Osteoblast (primary cell): ENCODE measurements at regions not wholly inside any gene's neighbourhood (a gene's known extent, or its start where the extent isn't known, plus 50 kb on each side); places are given as distances from the start of the nearest gene placed in this dataset.

Experiments
- DNase-seq: peaks from one replicate; pipeline ENCODE4 v3.0.0; 2011; ENCODE audit warnings: low spot score, mixed read lengths; ENCODE audit not compliant: insufficient read length; ENCODE audit errors: missing footprints
- H2AFZ ChIP-seq: 2 replicates; pipeline ENCODE4 v1.6.0; 2011; ENCODE audit warnings: mild to moderate bottlenecking, low read length
- H3K27ac ChIP-seq: 2 replicates; pipeline ENCODE4 v1.5.1; 2011; ENCODE audit warnings: mild to moderate bottlenecking, low read depth, low read length, moderate library complexity
- H3K27me3 ChIP-seq: 2 replicates; pipeline ENCODE4 v1.6.0; 2012; ENCODE audit warnings: mild to moderate bottlenecking, control low read depth, inconsistent platforms, low read length, moderate library complexity; ENCODE audit not compliant: insufficient read depth
- H3K36me3 ChIP-seq: 2 replicates; pipeline ENCODE4 v1.5.1; 2011; ENCODE audit warnings: mild to moderate bottlenecking, low read length, control low read depth, moderate library complexity; ENCODE audit not compliant: insufficient read depth
- H3K4me1 ChIP-seq: 2 replicates; pipeline ENCODE4 v1.5.1; 2011; ENCODE audit warnings: mild to moderate bottlenecking, low read length, control low read depth, moderate library complexity; ENCODE audit not compliant: insufficient read depth
- H3K4me2 ChIP-seq: 2 replicates; pipeline ENCODE4 v1.6.0; 2011; ENCODE audit warnings: mild to moderate bottlenecking, low read length; ENCODE audit not compliant: insufficient read depth
- H3K4me3 ChIP-seq: fragments of 200-600 bp; sonication (generic); 3 replicates; pipeline ENCODE4 v1.5.1; 2012; ENCODE audit warnings: mild to moderate bottlenecking, low read length, inconsistent platforms; ENCODE audit not compliant: insufficient read depth
- H3K79me2 ChIP-seq: 2 replicates; pipeline ENCODE4 v1.6.0; 2012; ENCODE audit warnings: mild to moderate bottlenecking, low read length, control low read depth, inconsistent platforms; ENCODE audit not compliant: insufficient read depth
- H3K9me3 ChIP-seq: 2 replicates; pipeline ENCODE4 v1.5.1; 2011; ENCODE audit warnings: low read depth, low read length, control low read depth
- H4K20me1 ChIP-seq: 2 replicates; pipeline ENCODE4 v1.6.0; 2012; ENCODE audit warnings: mild to moderate bottlenecking, low read length, control low read depth; ENCODE audit not compliant: insufficient read depth
- CTCF ChIP-seq: IDR thresholded peaks from 2 replicates; pipeline ENCODE4 v1.5.1; 2011; ENCODE audit warnings: mild to moderate bottlenecking, low read depth, low read length, moderate library complexity; ENCODE audit errors: extremely low read depth

DNA sequence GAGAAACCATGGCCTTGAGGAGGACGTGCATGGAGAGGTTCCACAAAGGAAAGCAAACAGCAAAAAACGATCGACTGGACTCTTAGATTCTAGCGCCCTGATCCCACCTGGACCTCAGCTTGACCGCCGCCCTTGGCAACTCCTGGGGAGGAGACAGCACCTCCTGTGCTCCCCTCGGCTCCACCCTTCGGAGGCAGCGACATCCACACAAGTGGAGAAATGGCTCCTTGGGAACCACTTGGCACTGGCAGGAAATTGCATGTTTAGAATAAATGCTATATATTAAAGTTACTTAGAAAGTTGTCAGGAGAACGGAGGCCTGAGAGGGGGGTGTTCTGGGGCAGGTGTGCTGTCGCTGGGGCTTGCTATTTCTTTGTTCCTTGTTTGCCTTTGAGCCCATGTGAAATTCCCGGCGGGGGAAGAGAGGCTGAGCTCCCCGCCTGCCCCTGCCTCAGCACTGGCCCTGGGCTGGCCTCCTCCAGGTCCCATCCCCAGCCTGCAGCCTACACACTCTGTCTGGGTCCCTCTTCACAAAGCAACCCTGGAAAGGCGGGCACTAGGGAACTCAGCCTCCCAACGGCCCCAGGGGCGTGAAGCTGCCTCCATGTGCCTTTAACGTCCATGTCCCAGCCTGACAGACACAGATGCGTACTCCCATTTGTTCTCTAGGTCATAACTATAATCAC is 395.3 kb downstream of the BRD1 start:
- no peak overlapping the region for H3K4me2 ChIP-seq
- H3K4me1 ChIP-seq, result no peaks in the 10 kb centered on the region
- DNase-seq, result no peak
- no peaks in the 10 kb centered on the region for H3K36me3 ChIP-seq
- no peaks in the 10 kb centered on the region for H3K27me3 ChIP-seq
- H3K27ac ChIP-seq, result no peak overlapping the region
- no peak overlapping the region for H3K4me3 ChIP-seq
- H3K9me3 ChIP-seq, result no peaks in the 10 kb centered on the region
- H3K79me2 ChIP-seq, result no peaks in the 10 kb centered on the region
- no peaks in the 10 kb centered on the region for H4K20me1 ChIP-seq
- no peak overlapping the region for H2AFZ ChIP-seq
- TF ChIP-seq CTCF, result no peak

GRCh38 chr22:49431551-49431950 is 396.1 kb downstream of the BRD1 start:
- Histone ChIP-seq H3K79me2 (no peaks in the 10 kb centered on the region), H3K4me2 (no peak overlapping the region), H3K4me3 (no peak overlapping the region), H3K4me1 (no peaks in the 10 kb centered on the region), H3K36me3 (no peaks in the 10 kb centered on the region), H3K27me3 (no peaks in the 10 kb centered on the region), H2AFZ (no peak overlapping the region), H3K9me3 (no peaks in the 10 kb centered on the region), H4K20me1 (no peaks in the 10 kb centered on the region), H3K27ac (no peak overlapping the region)
- no peak for TF ChIP-seq CTCF
- no peak for DNase-seq

DNA sequence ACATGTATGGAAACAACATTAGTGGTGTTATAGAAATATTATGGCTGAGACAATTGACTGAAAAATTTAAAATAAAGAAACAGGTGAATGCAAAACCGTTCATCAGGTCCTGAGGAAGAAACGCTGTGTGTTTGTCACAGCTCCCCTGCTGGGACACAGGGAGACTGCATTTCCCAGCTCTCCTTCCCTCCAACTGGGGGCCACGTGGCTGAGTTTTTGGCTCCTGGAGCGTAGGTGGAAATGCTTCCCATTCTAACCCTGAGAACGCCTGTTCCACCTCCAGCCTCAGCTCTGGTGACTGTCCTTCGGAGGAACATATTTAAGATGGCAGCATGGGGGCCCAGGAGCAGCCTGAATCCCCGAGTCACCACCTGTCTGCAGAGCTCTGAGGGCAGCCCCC is 398.6 kb downstream of the BRD1 start:
- Histone ChIP-seq H3K4me3 (no peak overlapping the region), H3K4me2 (no peak overlapping the region), H3K79me2 (no peaks in the 10 kb centered on the region), H3K4me1 (no peaks in the 10 kb centered on the region), H3K36me3 (no peaks in the 10 kb centered on the region), H4K20me1 (no peaks in the 10 kb centered on the region), H3K27ac (no peak overlapping the region), H3K27me3 (no peaks in the 10 kb centered on the region), H3K9me3 (no peaks in the 10 kb centered on the region), H2AFZ (no peak overlapping the region)
- no peak for DNase-seq
- no peak for TF ChIP-seq CTCF

DNA sequence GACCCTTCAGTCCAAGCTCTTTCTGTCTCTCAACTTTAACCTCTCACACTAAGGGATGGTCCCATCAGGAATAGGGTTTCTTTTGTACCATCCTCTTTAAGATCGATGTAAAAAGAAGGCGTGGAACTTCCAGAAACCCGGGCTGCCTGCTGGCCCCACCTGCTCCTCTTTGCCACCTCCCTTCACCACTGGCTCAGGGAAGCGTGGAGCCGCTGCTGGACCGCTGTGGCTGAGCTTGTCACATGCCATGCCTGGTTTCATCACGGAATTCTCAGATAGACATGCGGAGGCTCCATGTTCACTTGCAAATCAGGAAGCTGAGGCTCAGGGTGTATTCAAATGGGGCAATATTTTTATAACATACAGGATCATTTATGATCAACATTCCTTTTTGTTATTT is 399.7 kb downstream of the BRD1 start:
- TF ChIP-seq CTCF, result no peak
- Histone ChIP-seq H2AFZ (no peak overlapping the region), H3K4me1 (no peaks in the 10 kb centered on the region), H3K36me3 (no peaks in the 10 kb centered on the region), H3K9me3 (no peaks in the 10 kb centered on the region), H3K27me3 (no peaks in the 10 kb centered on the region), H4K20me1 (no peaks in the 10 kb centered on the region), H3K79me2 (no peaks in the 10 kb centered on the region), H3K4me2 (no peak overlapping the region), H3K4me3 (no peak overlapping the region), H3K27ac (no peak overlapping the region)
- DNase-seq, result no peak
